SK-N-SH (cell line): ENCODE measurements at regions not wholly inside any gene's neighbourhood (a gene's known extent, or its start where the extent isn't known, plus 50 kb on each side); places are given as distances from the start of the nearest gene placed in this dataset.

Source experiments
- CTCF ChIA-PET: fragments of 300-600, 350-600 bp; formaldehyde crosslinking; extraction: SDS; loops from one replicate; lab custom pipeline; 2021; lab: Yijun Ruan, JAX
- POLR2A ChIA-PET: fragments of 350-600 bp; sonication (Branson Sonifier 250); formaldehyde crosslinking; extraction: SDS; loops from one replicate; lab custom pipeline; 2020; ENCODE audit warnings: antibody characterized with exemption, inconsistent platforms; lab: Yijun Ruan, JAX
- DNase-seq: peaks from one replicate; pipeline ENCODE4 v3.0.0; 2012
- H2AFZ ChIP-seq: fragments of 200-600 bp; sonication (generic); 2 replicates; pipeline ENCODE4 v1.8.1; 2016; ENCODE audit warnings: antibody characterized with exemption, mild to moderate bottlenecking, low read depth
- H3F3A ChIP-seq: fragments of 200-600 bp; sonication (generic); replicated peaks from 2 replicates; pipeline ENCODE3; 2016; ENCODE audit warnings: antibody characterized with exemption, mild to moderate bottlenecking; ENCODE audit not compliant: insufficient read depth
- H3K27ac ChIP-seq, 2 experiments: fragments of 200-500 bp in 1 of 2; fragments of 200-600 bp in 1 of 2; sonication (Bioruptor generic) in 1 of 2; sonication (generic), shearing (Covaris generic) in 1 of 2; 2 replicates each; pipeline versions ENCODE4 v1.5.1 to v1.6.1; 2014 to 2016; ENCODE audit warnings: low read depth in 2 of 2, inconsistent platforms in 1 of 2, low read length in 1 of 2, mild to moderate bottlenecking in 1 of 2, mixed read lengths in 1 of 2
- H3K27me3 ChIP-seq: fragments of 200-600 bp; sonication (generic), shearing (Covaris generic); 2 replicates; pipeline ENCODE4 v1.6.1; 2016; ENCODE audit warnings: mixed run types; ENCODE audit not compliant: insufficient read depth
- H3K36me3 ChIP-seq, 2 experiments: fragments of 200-500 bp in 1 of 2; fragments of 200-600 bp in 1 of 2; sonication (Bioruptor generic) in 1 of 2; sonication (generic) in 1 of 2; replicated peaks in 1 of 2; 2 replicates each; pipeline versions ENCODE3 to v1.5.1; 2014 to 2016; ENCODE audit warnings: low read length in 1 of 2, mild to moderate bottlenecking in 1 of 2; ENCODE audit not compliant: insufficient read depth in 2 of 2, control insufficient read depth in 1 of 2
- H3K4me1 ChIP-seq, 2 experiments: fragments of 200-500 bp in 1 of 2; fragments of 200-600 bp in 1 of 2; sonication (Bioruptor generic) in 1 of 2; sonication (generic), shearing (Covaris generic) in 1 of 2; 2 replicates each; pipeline versions ENCODE4 v1.5.1 to v1.6.1; 2014 to 2016; ENCODE audit warnings: low read depth in 1 of 2, low read length in 1 of 2, mixed run types in 1 of 2; ENCODE audit not compliant: insufficient read depth in 2 of 2, control insufficient read depth in 1 of 2
- H3K4me2 ChIP-seq: fragments of 200-600 bp; sonication (generic), shearing (Covaris generic); 2 replicates; pipeline ENCODE4 v1.6.1; 2017; ENCODE audit warnings: mixed run types
- H3K4me3 ChIP-seq, 2 experiments: fragments of 200-500 bp in 1 of 2; fragments of 200-600 bp in 1 of 2; sonication (Bioruptor generic) in 1 of 2; sonication (generic), shearing (Covaris generic) in 1 of 2; 2 replicates each; pipeline versions ENCODE4 v1.5.1 to v1.8.1; 2014 to 2016; ENCODE audit warnings: low read depth in 2 of 2, inconsistent platforms in 1 of 2, low read length in 1 of 2, mild to moderate bottlenecking in 1 of 2, mixed read lengths in 1 of 2, moderate library complexity in 1 of 2
- H3K79me2 ChIP-seq: fragments of 200-600 bp; sonication (generic); 2 replicates; pipeline ENCODE4 v1.8.1; 2017; ENCODE audit warnings: mild to moderate bottlenecking; ENCODE audit not compliant: insufficient read depth
- H3K9ac ChIP-seq: fragments of 200-600 bp; sonication (generic); 2 replicates; pipeline ENCODE4 v1.6.1; 2017; ENCODE audit warnings: mixed run types
- H3K9me2 ChIP-seq: fragments of 200-600 bp; sonication (generic); 2 replicates; pipeline ENCODE4 v1.6.1; 2017; ENCODE audit warnings: mixed run types
- H3K9me3 ChIP-seq: fragments of 200-600 bp; sonication (generic); 2 replicates; pipeline ENCODE4 v1.6.1; 2017; ENCODE audit warnings: mixed run types, mild to moderate bottlenecking, moderate library complexity
- H4K20me1 ChIP-seq: fragments of 200-600 bp; sonication (generic); 2 replicates; pipeline ENCODE4 v1.6.1; 2017; ENCODE audit warnings: mild to moderate bottlenecking, mixed run types; ENCODE audit not compliant: insufficient read depth
- CHD2 ChIP-seq: fragments of 150-350 bp; IDR thresholded peaks from 2 replicates; pipeline ENCODE4 v1.6.1; 2018; ENCODE audit warnings: low read length; ENCODE audit not compliant: partially characterized antibody
- ELF1 ChIP-seq: IDR thresholded peaks from 2 replicates; pipeline ENCODE4 v1.4.0; 2012
- EP300 ChIP-seq, 2 experiments: IDR thresholded peaks; 2 replicates each; pipeline versions ENCODE4 v1.4.0 to v1.6.1; 2012; ENCODE audit warnings: borderline replicate concordance in 1 of 2, low read depth in 1 of 2, low read length in 1 of 2
- EZH2phosphoT487 ChIP-seq: fragments of 200-600 bp; sonication (generic); IDR thresholded peaks from 2 replicates; pipeline ENCODE4 v1.6.1; 2017; ENCODE audit warnings: low read depth, mixed run types, mild to moderate bottlenecking, antibody characterized with exemption, moderate library complexity, borderline replicate concordance
- FOXM1 ChIP-seq: IDR thresholded peaks from 2 replicates; pipeline ENCODE4 v1.4.0; 2012; ENCODE audit warnings: low read depth, mild to moderate bottlenecking
- GABPA ChIP-seq: IDR thresholded peaks from 2 replicates; pipeline ENCODE4 v1.4.0; 2012; ENCODE audit warnings: low read depth, mild to moderate bottlenecking
- GATA2 ChIP-seq: sonication (generic); formaldehyde crosslinking; IDR thresholded peaks from 2 replicates; pipeline ENCODE4 v1.5.0; 2020; ENCODE audit warnings: mild to moderate bottlenecking, missing genetic modification reagents
- MXI1 ChIP-seq: IDR thresholded peaks from 2 replicates; pipeline ENCODE4 v1.6.1; 2012; ENCODE audit warnings: mild to moderate bottlenecking, low read depth, low read length, improper control_type of control experiment
- NRF1 ChIP-seq: IDR thresholded peaks from 2 replicates; pipeline ENCODE4 v1.6.1; 2012; ENCODE audit warnings: low read depth, mild to moderate bottlenecking, low read length
- PBX3 ChIP-seq: IDR thresholded peaks from 2 replicates; pipeline ENCODE4; 2012
- RAD21 ChIP-seq: IDR thresholded peaks from 2 replicates; pipeline ENCODE4 v1.6.1; 2012; ENCODE audit warnings: mild to moderate bottlenecking, low read length
- RFX5 ChIP-seq: IDR thresholded peaks from 2 replicates; pipeline ENCODE4 v1.6.1; 2012; ENCODE audit warnings: mild to moderate bottlenecking, improper control_type of control experiment, low read length
- SIN3A ChIP-seq: IDR thresholded peaks from 2 replicates; pipeline ENCODE4 v1.6.1; 2012; ENCODE audit warnings: low read depth, mild to moderate bottlenecking, low read length, moderate library complexity, borderline replicate concordance
- SMC3 ChIP-seq: IDR thresholded peaks from 2 replicates; pipeline ENCODE4 v1.6.1; 2012; ENCODE audit warnings: low read depth, low read length, improper control_type of control experiment
- TEAD4 ChIP-seq: IDR thresholded peaks from 2 replicates; pipeline ENCODE4 v1.4.0; 2012; ENCODE audit warnings: mild to moderate bottlenecking, borderline replicate concordance; ENCODE audit not compliant: insufficient read depth
- YY1 ChIP-seq: IDR thresholded peaks from 2 replicates; pipeline ENCODE4 v1.4.0; 2012; ENCODE audit warnings: low read depth, mild to moderate bottlenecking
- WGBS: methylation state at CpG from one replicate; pipeline ENCODE4 v1.1.6; 2017; ENCODE audit warnings: low lambda C conversion rate; 5-methylcytosine and 5-hydroxymethylcytosine counted together
- TF ChIP-seq, protein P1 (sequence below): fragments of 200-600 bp; sonication (generic); IDR thresholded peaks from 2 replicates; pipeline ENCODE4 v1.6.1; 2017; ENCODE audit warnings: antibody characterized with exemption, mild to moderate bottlenecking, moderate library complexity

DNA sequence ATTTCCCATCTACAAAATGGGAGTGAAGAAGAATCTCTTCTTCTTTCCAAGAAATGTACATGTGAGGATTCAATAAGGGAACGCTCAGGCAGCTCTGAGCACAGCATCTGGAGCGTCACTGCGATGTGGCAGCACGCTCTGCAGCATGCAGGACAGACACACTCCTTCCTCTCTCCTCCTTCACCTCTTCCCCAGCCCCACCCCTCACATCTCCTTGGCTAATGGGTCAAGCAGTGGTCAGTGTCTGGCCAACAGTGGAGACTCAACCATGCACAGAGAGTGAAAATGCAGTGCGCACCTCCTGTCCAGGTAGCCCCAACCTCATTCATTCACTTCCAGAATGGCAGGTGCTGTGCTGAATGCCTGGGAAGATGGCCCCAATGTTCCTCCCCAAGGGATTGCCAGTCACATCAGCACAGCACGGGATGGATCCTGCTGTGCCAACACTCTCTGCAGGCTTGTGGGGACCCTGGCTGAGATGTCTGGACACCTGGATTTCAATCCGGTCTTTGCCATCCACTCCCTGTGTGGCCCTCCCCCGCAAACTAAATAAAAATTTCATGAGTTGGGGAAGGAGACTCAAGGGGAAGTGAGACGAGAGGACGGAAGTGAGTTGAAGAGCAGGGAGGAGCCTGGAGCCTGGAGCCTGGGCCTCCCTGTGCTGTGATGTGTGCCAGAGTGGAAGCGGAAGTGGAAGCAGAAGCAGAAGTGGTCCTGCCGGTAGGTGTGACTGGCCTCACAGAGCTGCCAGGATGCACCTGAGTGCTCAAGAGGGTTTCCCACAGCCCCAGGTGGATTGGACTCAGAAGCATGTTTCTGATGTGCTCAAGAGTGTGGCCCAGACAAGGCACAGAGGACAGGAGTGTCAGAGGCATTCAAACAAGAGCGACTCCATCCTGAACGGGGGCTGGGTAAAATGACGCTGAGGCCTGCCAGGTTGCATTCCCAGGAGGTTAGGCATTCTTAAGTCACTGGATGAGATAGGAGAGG, 163.9 kb downstream of the SMAD6 start:
- H2AFZ ChIP-seq = no peak overlapping the region
- TF ChIP-seq NRF1 (no peak), GATA2 (CRISPR knock-in tag) (no peak), FOXM1 (no peak), CHD2 (no peak), EZH2phosphoT487 (no peak)
- TF ChIP-seq, protein P1, sequence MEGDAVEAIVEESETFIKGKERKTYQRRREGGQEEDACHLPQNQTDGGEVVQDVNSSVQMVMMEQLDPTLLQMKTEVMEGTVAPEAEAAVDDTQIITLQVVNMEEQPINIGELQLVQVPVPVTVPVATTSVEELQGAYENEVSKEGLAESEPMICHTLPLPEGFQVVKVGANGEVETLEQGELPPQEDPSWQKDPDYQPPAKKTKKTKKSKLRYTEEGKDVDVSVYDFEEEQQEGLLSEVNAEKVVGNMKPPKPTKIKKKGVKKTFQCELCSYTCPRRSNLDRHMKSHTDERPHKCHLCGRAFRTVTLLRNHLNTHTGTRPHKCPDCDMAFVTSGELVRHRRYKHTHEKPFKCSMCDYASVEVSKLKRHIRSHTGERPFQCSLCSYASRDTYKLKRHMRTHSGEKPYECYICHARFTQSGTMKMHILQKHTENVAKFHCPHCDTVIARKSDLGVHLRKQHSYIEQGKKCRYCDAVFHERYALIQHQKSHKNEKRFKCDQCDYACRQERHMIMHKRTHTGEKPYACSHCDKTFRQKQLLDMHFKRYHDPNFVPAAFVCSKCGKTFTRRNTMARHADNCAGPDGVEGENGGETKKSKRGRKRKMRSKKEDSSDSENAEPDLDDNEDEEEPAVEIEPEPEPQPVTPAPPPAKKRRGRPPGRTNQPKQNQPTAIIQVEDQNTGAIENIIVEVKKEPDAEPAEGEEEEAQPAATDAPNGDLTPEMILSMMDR = no peak
- TF ChIP-seq, all 33 proteins: peak for 0
- no peak for DNase-seq
- Histone ChIP-seq H3K27me3 (no peaks in the 10 kb centered on the region), H3K36me3 (peaks cover 0 to 7% of the 10 kb centered on the region in 2 experiments), H3K4me1 (no peaks in the 10 kb centered on the region; a peak in 1 of 4 replicates), H4K20me1 (no peaks in the 10 kb centered on the region), H3F3A (peaks cover 11% of the 10 kb centered on the region), H3K4me3 (no peak overlapping the region), H3K79me2 (no peaks in the 10 kb centered on the region), H3K9me3 (peaks cover 17% of the 10 kb centered on the region), H3K27ac (no peak overlapping the region), H3K9me2 (no peaks in the 10 kb centered on the region), H3K4me2 (no peak overlapping the region), H3K9ac (no peak overlapping the region)
- 94% methylated on average over 15 of the region's 15 CpGs for WGBS
- ChIA-PET POLR2A (no interaction called here), CTCF (no interaction called here)

- no peak overlapping the region for H3K27ac ChIP-seq
- no peaks in the 10 kb centered on the region; a peak in 1 of 4 replicates for H3K4me1 ChIP-seq
- DNase-seq = no peak
- peaks cover 12% of the 10 kb centered on the region for H3F3A ChIP-seq
- peaks cover 24% of the 10 kb centered on the region for H3K9me3 ChIP-seq
- WGBS = 92% methylated on average over 6 of the region's 6 CpGs
- TF ChIP-seq YY1 (no peak), FOXM1 (no peak), SMC3 (no peak), GABPA (no peak), SIN3A (no peak), ELF1 (no peak), EP300 (IDR thresholded peaks at IDR 0.05; ENCODE audit: borderline replicate concordance in 1 of 2, low read depth in 1 of 2, low read length in 1 of 2) (no peak), TEAD4 (no peak), PBX3 (no peak), MXI1 (no peak), RFX5 (no peak), RAD21 (no peak)
- no peak overlapping the region for H3K9ac ChIP-seq
- no peaks in the 10 kb centered on the region for H3K9me2 ChIP-seq
- H3K36me3 ChIP-seq = peaks cover 0 to 7% of the 10 kb centered on the region in 2 experiments
- no peak overlapping the region for H3K4me2 ChIP-seq
- ChIA-PET POLR2A (no interaction called here), CTCF (no interaction called here)
- no peak overlapping the region for H3K4me3 ChIP-seq
- no peaks in the 10 kb centered on the region for H4K20me1 ChIP-seq
- no peak overlapping the region for H2AFZ ChIP-seq
- H3K27me3 ChIP-seq = no peaks in the 10 kb centered on the region
- no peaks in the 10 kb centered on the region for H3K79me2 ChIP-seq
Observed at GRCh38 chr15:66866656-66867055, 164.6 kb downstream of the SMAD6 start.
